KMS-11 (cell line): ENCODE measurements at regions not wholly inside any gene's neighbourhood (a gene's known extent, or its start where the extent isn't known, plus 50 kb on each side); places are given as distances from the start of the nearest gene placed in this dataset.

Experiments
- H2AFZ ChIP-seq: fragments of 200-600 bp; sonication (generic); 2 replicates; pipeline ENCODE4 v1.6.1; 2016; ENCODE audit warnings: antibody characterized with exemption, mixed run types, low read depth
- H3K27ac ChIP-seq: fragments of 200-600 bp; sonication (generic); 2 replicates; pipeline ENCODE4 v1.6.1; 2016; ENCODE audit warnings: mild to moderate bottlenecking, mixed run types
- H3K27me3 ChIP-seq: fragments of 200-600 bp; sonication (generic); 2 replicates; pipeline ENCODE4 v1.6.1; 2017; ENCODE audit warnings: mild to moderate bottlenecking, low read depth, mixed run types, moderate library complexity; ENCODE audit not compliant: insufficient read depth
- H3K36me3 ChIP-seq: fragments of 200-600 bp; sonication (generic); 2 replicates; pipeline ENCODE4 v1.6.1; 2017; ENCODE audit warnings: mild to moderate bottlenecking, mixed run types; ENCODE audit not compliant: insufficient read depth
- H3K4me1 ChIP-seq: fragments of 200-600 bp; sonication (generic); 2 replicates; pipeline ENCODE4 v1.6.1; 2016; ENCODE audit warnings: mild to moderate bottlenecking, low read depth, mixed run types; ENCODE audit not compliant: poor library complexity, severe bottlenecking
- H3K4me2 ChIP-seq: fragments of 200-600 bp; sonication (generic); 2 replicates; pipeline ENCODE4 v1.7.0; 2016; ENCODE audit warnings: mild to moderate bottlenecking, mixed run types
- H3K4me3 ChIP-seq: fragments of 200-600 bp; sonication (generic); IDR thresholded peaks from 2 replicates; pipeline ENCODE4 v1.6.1; 2017; ENCODE audit warnings: low read depth, low read length, mixed read lengths; ENCODE audit not compliant: insufficient read depth
- H3K79me2 ChIP-seq: fragments of 200-600 bp; sonication (generic); 2 replicates; pipeline ENCODE4 v1.6.1; 2016; ENCODE audit warnings: low read depth, mixed run types; ENCODE audit not compliant: insufficient read depth
- H3K9ac ChIP-seq: fragments of 200-600 bp; sonication (generic); 2 replicates; pipeline ENCODE4 v1.6.1; 2016; ENCODE audit warnings: mild to moderate bottlenecking, mixed run types
- H4K20me1 ChIP-seq: fragments of 200-600 bp; sonication (generic); 2 replicates; pipeline ENCODE4 v1.6.1; 2016; ENCODE audit warnings: mild to moderate bottlenecking, mixed run types; ENCODE audit not compliant: insufficient read depth
- TF ChIP-seq, protein P1 (sequence below): fragments of 200-600 bp; sonication (generic); conservative IDR thresholded peaks from 2 replicates; pipeline ENCODE4 v1.6.1; 2017; ENCODE audit warnings: low read depth, mild to moderate bottlenecking, antibody characterized with exemption, low read length, moderate library complexity, mixed read lengths

DNA sequence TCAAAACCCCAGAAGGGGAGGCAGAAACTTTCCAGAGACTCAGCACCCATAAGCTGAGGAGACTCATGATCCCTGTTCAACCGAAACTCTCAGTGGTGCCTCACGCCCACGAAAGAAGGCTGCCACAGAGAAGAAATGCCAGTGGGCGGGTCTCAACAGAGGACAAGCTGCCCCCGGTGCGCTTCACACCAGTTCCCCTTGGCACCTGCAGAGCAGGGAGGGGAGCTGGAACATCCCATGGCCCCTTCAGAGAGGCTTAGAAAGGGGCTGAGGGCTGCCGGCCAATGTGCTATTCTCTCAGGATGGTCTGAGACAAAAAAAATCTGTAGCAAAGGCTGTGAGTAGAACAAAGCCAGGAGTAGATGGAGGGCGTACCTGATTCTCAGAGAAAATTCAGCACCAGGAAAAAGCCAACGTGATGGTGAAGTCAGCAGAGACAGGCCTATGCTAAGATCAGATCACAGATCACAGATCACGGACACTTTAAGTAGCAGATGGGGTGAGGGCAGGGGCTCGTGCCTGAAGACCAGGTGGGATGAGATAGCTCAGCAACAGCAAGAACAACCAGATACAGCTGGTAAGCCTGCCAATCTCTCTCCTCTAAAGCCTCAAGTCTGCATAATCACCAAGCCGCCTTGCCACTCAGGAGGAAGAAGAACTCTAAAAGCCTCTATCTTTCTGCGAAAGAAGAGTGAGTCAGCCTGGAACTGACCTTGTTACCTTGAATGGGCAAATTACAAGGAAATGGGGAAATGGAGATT, 206.4 kb upstream of the GRIP1 start:
- H4K20me1 ChIP-seq: no peaks in the 10 kb centered on the region
- no peaks in the 10 kb centered on the region for H3K36me3 ChIP-seq
- H3K4me2 ChIP-seq: no peak overlapping the region
- no peak overlapping the region for H3K9ac ChIP-seq
- H3K79me2 ChIP-seq: no peaks in the 10 kb centered on the region
- H3K4me3 ChIP-seq: no peak overlapping the region
- no peak overlapping the region for H2AFZ ChIP-seq
- TF ChIP-seq, protein P1, sequence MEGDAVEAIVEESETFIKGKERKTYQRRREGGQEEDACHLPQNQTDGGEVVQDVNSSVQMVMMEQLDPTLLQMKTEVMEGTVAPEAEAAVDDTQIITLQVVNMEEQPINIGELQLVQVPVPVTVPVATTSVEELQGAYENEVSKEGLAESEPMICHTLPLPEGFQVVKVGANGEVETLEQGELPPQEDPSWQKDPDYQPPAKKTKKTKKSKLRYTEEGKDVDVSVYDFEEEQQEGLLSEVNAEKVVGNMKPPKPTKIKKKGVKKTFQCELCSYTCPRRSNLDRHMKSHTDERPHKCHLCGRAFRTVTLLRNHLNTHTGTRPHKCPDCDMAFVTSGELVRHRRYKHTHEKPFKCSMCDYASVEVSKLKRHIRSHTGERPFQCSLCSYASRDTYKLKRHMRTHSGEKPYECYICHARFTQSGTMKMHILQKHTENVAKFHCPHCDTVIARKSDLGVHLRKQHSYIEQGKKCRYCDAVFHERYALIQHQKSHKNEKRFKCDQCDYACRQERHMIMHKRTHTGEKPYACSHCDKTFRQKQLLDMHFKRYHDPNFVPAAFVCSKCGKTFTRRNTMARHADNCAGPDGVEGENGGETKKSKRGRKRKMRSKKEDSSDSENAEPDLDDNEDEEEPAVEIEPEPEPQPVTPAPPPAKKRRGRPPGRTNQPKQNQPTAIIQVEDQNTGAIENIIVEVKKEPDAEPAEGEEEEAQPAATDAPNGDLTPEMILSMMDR: no peak
- H3K27me3 ChIP-seq: no peaks in the 10 kb centered on the region
- no peaks in the 10 kb centered on the region for H3K4me1 ChIP-seq
- no peak overlapping the region for H3K27ac ChIP-seq

DNA sequence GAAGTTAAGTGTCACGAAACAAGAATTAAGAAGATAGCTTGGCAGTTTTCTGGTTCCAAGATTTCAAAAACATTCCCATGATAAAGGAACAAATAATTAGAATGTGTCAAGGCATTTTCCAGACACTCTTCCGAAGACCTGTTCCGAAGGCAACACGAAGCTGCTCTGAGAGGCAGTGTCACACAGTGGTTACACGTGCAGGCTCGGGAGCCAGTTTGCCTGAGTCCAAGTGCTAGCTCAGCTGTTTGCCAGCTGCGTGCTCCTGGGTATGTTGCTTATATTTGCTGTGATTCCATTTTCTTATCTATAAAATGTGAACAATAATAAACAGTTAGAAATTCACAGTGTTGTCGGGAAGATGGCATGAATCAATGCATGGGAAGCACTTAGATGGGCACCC, 217.9 kb upstream of the GRIP1 start:
- Histone ChIP-seq H3K79me2 (no peaks in the 10 kb centered on the region), H3K9ac (no peak overlapping the region), H3K27me3 (no peaks in the 10 kb centered on the region), H3K36me3 (no peaks in the 10 kb centered on the region), H3K4me3 (no peak overlapping the region), H3K4me2 (no peak overlapping the region), H3K4me1 (peaks cover 13% of the 10 kb centered on the region), H2AFZ (no peak overlapping the region), H3K27ac (no peak overlapping the region), H4K20me1 (no peaks in the 10 kb centered on the region)
- TF ChIP-seq, protein P1: no peak

DNA sequence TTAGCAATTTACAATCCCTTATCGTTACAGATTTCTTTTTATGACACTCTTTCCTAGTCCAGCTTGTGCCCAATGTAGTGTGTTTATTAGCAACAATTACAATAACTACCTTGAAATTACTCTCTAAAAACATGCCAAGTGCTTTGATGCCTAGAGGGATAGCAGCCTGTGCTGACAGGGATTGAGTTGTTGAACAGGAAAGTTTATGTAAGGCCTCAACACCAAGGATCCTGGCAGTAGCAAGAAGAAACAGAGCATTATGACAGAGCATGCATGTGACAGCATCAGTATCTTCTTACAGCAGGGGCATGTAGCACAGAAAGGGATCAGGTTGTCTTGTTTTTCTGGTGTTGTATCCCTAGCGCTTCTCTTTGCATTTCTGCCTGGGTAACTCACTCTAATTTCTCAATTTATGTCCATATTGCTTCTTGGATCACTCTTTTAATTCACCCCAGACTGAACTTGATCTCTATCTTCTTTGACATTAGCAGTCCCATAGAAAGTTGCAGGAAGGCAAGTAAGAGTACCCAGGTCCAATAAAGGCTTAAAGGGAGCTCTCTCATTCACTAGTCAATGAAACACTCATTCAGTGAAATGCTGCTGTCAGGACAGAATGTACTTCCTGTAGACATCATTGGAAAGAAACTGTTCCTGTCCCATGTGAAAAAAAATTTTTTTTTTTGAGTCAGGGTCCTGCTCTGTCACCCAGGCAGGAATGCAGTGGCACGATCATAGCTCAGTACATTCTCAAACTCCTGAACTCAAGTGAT, 220.0 kb upstream of the GRIP1 start:
- H3K9ac ChIP-seq: no peak overlapping the region
- H3K4me1 ChIP-seq: peaks cover 13% of the 10 kb centered on the region
- no peak overlapping the region for H3K4me2 ChIP-seq
- H3K36me3 ChIP-seq: no peaks in the 10 kb centered on the region
- H3K4me3 ChIP-seq: no peak overlapping the region
- no peaks in the 10 kb centered on the region for H3K79me2 ChIP-seq
- H3K27ac ChIP-seq: no peak overlapping the region
- TF ChIP-seq, protein P1: no peak
- H2AFZ ChIP-seq: no peak overlapping the region
- H3K27me3 ChIP-seq: no peaks in the 10 kb centered on the region
- H4K20me1 ChIP-seq: no peaks in the 10 kb centered on the region

DNA sequence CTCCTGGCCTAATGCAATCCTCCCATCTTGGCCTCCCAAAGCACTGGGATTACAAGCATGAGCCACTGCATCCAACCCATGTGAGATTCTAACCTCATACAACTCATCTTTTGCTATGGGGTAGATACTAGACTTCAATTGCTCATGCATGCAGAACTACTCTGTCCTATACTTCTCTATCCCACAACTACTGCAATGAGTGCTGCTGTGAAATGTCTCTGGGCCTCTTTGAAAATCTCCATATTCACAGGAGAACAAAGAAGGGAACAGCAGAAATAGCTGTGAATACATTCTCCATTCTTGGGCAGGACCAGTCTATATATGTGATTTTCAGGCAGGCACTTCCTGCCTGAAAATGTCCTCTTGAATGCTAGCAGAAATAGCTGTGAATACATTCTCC, 220.7 kb upstream of the GRIP1 start:
- peaks cover 13% of the 10 kb centered on the region for H3K4me1 ChIP-seq
- no peaks in the 10 kb centered on the region for H3K27me3 ChIP-seq
- H3K79me2 ChIP-seq: no peaks in the 10 kb centered on the region
- no peak overlapping the region for H3K4me2 ChIP-seq
- TF ChIP-seq, protein P1: no peak
- H3K36me3 ChIP-seq: no peaks in the 10 kb centered on the region
- H2AFZ ChIP-seq: no peak overlapping the region
- H3K4me3 ChIP-seq: no peak overlapping the region
- no peaks in the 10 kb centered on the region for H4K20me1 ChIP-seq
- no peak overlapping the region for H3K9ac ChIP-seq
- H3K27ac ChIP-seq: no peak overlapping the region
